IPS DF 19.7 (cell line): ENCODE measurements at regions not wholly inside any gene's neighbourhood (a gene's known extent, or its start where the extent isn't known, plus 50 kb on each side); places are given as distances from the start of the nearest gene placed in this dataset.

Experiments
- DNase-seq: peaks from one replicate; pipeline ENCODE4 v3.0.0-alpha.2; 2013; ENCODE audit warnings: low read depth, low spot score

- no peak for DNase-seq
Observed at GRCh38 chr4:23348789-23349498, 540.9 kb downstream of the PPARGC1A start.

GRCh38 chr4:23337292-23337691, 552.6 kb downstream of the PPARGC1A start:
- DNase-seq, result peak; percentile 7

DNA sequence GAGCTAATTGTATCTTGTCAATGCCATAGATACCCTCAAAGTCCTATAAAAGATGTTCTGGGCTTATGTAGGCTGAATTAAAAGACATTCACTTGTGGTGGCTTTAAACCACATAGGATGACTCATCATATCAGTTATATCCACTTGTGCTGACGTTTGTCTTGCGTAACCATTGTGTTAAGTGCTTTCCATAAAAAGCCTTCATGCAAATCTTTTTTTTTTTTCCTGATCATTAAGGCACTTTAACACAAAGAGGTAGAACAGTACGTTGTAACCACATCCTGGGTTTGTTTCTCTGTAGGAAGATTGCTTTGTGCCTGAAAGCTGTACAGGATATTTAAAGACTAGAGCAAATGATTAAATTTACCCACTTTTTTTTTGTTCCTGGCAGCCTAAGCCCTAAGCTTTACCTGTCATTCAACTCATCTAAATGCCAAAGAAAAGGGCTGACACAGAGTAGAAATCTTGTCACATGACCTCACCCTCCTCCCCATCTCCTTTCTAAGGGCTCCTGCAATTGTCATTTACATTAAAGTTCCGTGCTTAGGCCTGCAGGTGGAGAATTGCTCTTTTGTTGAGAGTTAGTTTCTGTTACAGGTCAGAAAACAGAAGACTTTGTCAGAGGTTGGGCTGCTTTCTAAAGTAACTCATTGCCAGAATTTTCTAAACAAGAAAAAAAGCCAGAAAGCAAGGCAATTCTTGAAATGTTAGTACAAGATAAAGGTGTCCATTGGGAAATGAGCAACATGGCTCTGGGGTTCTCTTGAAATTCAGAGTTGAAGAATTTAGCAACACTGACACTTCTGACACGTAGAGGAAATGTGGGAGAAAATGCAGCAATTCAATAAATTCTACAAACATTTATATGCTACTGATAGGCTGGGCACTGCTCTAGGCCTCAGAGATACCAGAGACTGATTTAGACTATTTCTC, 555.6 kb downstream of the PPARGC1A start:
- peak; percentile 80 for DNase-seq

- DNase-seq, result no peak
Observed at GRCh38 chr4:23333556-23333945, 556.3 kb downstream of the PPARGC1A start.

- DNase-seq, result no peak
Observed at GRCh38 chr4:23332313-23332712, 557.5 kb downstream of the PPARGC1A start.

DNA sequence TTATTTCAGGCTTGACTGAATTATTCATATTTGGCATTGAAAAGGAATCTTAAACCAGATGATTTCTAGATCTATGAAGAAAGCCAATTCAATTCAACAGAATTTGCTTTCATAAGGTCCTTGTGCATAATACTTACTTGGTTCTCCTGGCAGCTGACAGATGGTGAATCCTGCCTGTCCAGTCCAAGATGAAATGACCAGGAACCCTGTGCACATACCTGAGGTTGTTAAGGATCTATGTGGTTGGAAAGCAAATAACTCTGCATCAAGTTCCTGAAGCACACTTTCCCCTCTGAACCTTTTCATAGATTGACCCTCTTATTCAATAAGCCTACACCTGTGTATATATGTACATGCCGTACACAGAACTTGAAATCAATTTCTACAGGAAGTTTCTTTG, 562.7 kb downstream of the PPARGC1A start:
- DNase-seq, result no peak

GRCh38 chr4:23324021-23324690, 565.7 kb downstream of the PPARGC1A start:
- no peak for DNase-seq

GRCh38 chr4:23323436-23323835, 566.4 kb downstream of the PPARGC1A start:
- DNase-seq, result no peak

DNA sequence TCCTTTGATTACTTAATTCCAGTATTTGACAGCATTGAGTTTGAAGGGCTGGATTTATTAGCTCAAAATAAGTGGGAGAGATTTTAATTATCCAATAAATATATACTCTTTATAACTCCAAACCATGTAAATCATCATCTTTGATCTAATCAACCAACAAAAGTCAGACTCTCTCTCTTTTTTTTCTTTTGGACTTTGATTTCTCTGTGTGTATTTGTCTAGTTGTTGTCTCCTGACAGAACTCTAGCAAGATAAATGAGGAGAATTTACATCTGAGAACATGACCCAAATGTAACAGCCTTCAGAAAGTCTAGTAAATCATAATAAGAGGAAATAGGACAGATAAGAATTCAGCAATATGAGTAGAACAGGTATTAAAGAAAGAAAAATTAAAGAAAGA, 567.1 kb downstream of the PPARGC1A start:
- no peak for DNase-seq

DNA sequence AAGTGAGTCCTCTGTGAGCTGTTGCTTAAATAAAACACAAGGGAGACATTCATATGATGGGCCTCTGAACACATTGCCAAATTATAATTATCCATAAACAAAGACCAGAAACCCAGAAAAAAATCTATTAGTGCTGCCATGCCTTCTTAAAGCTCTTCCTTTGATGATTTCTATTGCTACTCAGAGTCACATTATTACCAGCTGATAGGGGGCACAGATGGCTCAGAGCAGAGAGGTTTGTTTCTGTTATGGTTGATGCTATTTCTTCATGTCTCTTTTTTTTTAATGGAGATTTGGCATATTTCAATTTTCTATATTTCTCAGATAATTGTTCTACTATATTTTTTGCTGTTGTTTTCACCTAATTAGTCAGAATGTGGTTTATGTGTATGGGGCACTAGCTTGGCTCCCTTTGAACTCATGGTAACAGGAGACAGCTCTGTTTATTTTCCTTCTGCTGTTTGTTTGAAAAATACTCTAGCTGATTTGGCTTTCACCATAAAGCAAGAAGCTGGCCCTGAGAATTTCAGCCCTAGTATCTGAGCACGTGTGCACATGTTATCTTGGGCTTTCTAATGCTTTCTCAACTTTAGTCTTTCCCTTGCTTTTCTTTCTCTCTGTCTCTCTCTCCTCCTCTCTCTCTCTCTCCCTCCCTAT, 568.8 kb downstream of the PPARGC1A start:
- DNase-seq, result no peak

- DNase-seq, result no peak
Observed at GRCh38 chr4:23312686-23313085, 577.2 kb downstream of the PPARGC1A start.

DNA sequence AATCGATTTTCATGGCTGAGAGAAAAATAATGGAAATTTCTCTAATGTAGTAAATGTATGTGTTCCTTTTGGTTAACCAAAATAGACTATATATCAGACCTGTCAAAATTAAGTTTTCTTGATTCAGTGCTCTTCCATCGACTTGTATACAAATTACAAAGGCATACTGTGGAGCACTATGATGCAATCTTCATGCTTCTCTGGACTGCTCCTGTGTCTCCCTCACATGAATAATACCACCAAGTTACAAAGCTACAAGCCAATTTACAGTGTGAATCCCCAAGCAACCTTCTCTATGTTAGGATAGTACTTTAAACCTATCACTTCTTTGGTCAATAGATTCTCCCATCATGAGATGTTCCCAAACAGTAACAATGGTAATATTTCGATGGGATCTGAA, 577.9 kb downstream of the PPARGC1A start:
- no peak for DNase-seq

GRCh38 chr4:23305026-23305425, 584.8 kb downstream of the PPARGC1A start:
- no peak for DNase-seq

DNA sequence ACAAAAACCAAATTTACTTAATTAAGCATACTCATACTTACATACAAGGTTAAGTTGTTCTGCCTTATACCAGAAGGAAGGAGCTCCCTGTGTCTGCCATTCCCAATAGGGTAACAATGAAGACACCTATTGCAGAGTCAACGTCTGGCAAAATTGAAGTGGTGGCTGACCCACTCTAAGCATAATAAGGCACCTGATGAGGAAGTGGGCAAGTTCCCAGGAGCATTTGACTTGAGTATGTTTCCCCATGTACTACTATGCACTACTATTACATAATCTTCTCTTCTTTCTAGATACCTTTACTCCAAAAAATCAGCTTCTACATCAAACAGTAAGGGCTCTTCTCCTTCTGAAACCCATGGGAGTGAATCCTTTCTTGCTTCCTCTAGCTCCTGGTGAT, 591.5 kb downstream of the PPARGC1A start:
- DNase-seq, result no peak

DNA sequence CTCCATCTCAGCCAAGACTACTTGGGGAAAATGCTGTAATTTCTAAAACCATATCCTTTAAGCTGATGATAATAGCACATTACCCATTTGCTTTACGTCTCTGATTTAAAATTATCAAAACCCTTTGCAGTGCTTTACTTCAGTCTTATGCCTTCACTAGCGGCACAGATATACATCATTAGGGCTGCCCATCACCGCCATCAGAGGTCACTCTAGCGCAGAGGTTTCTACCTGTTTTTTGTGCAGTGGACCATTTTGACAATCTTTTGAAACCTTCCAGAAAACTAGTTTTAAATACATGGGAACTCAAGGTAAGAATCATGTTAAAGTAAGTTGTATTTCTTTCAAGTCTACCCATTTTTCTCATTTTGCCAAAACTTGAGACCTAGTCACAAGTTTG, 592.5 kb downstream of the PPARGC1A start:
- no peak for DNase-seq

GRCh38 chr4:23291139-23291538, 598.4 kb downstream of the GBA3 start:
- no peak for DNase-seq

DNA sequence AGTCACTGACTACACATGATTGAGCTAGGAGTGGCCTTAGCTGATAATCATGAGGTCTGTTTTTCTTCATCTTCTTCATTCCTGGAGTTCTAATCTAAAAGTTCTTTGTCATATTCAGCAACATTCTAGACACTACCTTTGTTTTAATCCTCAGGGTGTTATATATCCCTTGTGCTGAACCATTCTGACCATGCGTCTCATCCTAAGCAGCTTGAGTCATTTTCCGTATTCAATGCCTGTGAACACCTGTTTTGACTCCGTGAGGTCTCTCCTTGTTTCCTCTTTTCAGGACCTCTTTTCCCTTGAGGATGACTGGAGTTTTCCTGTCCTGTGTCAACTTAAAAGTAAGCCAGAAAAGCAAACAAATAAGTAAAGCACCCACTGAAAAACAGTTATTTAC, 597.9 kb downstream of the GBA3 start:
- DNase-seq, result no peak

- DNase-seq, result no peak
Observed at GRCh38 chr4:23279377-23279986, 586.7 kb downstream of the GBA3 start.

- no peak for DNase-seq
Observed at GRCh38 chr4:23278845-23279244, 586.1 kb downstream of the GBA3 start.

DNA sequence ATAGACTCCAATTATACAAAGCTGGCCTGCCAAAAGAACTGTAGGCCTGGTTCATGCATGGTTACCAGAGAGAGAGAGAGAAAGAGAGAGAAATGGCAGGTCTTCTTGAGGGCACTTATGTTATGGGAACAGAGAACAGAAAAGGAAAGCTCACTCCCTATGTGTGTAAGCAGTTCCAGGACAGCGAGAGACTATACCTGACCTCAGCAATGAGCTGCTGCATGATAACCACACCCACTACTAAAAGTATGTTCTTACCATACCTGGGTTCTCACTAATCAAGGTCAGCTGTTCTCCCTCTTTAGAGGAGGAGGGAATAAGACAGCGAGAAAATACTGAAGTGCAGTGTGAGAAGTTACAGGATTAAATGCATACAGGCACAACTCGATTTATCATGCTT, 583.3 kb downstream of the GBA3 start:
- no peak for DNase-seq

- DNase-seq, result no peak
Observed at GRCh38 chr4:23269566-23269965, 576.8 kb downstream of the GBA3 start.
